ENCODE measurements at regions not wholly inside any gene's neighbourhood (a gene's known extent, or its start where the extent isn't known, plus 50 kb on each side); places are given as distances from the start of the nearest gene placed in this dataset.

GRCh38 chr3:102148598-102149337, 286.0 kb upstream of the ZPLD1 start:
- DNase-seq (no peak), ATAC-seq (replicated peaks in 1 of 2) (no peak)
- peaks cover 23% of the 10 kb centered on the region for H3K4me1 Mint-ChIP-seq (ENCODE audit: low read depth)
- H3K4me3 Mint-ChIP-seq = no peak overlapping the region
- peaks cover 25 to 38% of the 10 kb centered on the region in 2 donors for H3K36me3 Mint-ChIP-seq (ENCODE audit: insufficient read depth in 2 of 2)
- H3K27ac Mint-ChIP-seq = no peak overlapping the region
- H3K27me3 Mint-ChIP-seq (ENCODE audit: low read depth) = no peaks in the 10 kb centered on the region
- H3K9me3 Mint-ChIP-seq = peaks cover 9 to 16% of the 10 kb centered on the region in 2 donors

- Mint-ChIP-seq H3K9me3 (peaks cover 9 to 16% of the 10 kb centered on the region in 2 donors), H3K27ac (no peak overlapping the region), H3K27me3 (ENCODE audit: low read depth) (no peaks in the 10 kb centered on the region), H3K36me3 (ENCODE audit: insufficient read depth in 2 of 2) (peaks cover 25 to 38% of the 10 kb centered on the region in 2 donors), H3K4me1 (ENCODE audit: low read depth) (peaks cover 24% of the 10 kb centered on the region), H3K4me3 (no peak overlapping the region)
- DNase-seq (no peak), ATAC-seq (replicated peaks in 1 of 2) (no peak)
Observed at GRCh38 chr3:102151935-102152334, 282.9 kb upstream of the ZPLD1 start.

DNA sequence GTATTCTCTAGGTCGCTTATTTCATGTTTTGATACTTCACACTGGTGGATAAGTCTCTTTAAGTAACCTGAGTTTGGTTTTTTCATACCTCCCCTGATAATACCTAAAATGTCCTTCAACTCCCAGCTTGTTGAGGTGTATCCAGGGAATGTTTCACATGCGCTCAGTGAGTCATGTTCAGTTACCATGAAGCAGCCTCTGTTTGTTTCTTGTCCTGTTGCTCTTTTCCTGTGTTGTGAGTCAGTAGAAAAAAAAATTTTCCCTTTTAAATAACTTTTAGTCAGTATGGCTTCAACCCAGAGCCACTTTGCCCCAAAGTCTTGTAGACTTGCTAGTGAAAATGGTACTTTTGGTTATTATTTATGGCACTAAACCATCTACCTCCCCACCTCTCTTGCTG, 278.4 kb upstream of the ZPLD1 start:
- ATAC-seq (replicated peaks in 1 of 2) = peak in 1 of 2 donors; percentile 33
- H3K9me3 Mint-ChIP-seq = peaks cover 4 to 11% of the 10 kb centered on the region in 2 donors
- H3K36me3 Mint-ChIP-seq (ENCODE audit: insufficient read depth in 2 of 2) = peaks cover 13 to 17% of the 10 kb centered on the region in 2 donors
- no peak for DNase-seq
- H3K27ac Mint-ChIP-seq = no peak overlapping the region
- no peaks in the 10 kb centered on the region for H3K27me3 Mint-ChIP-seq (ENCODE audit: low read depth)
- H3K4me1 Mint-ChIP-seq (ENCODE audit: low read depth) = peaks cover 35% of the 10 kb centered on the region
- H3K4me3 Mint-ChIP-seq = no peak overlapping the region

GRCh38 chr3:102158080-102158740, 276.6 kb upstream of the ZPLD1 start:
- ATAC-seq (replicated peaks in 1 of 2) = no peak
- peaks cover 43% of the 10 kb centered on the region for H3K4me1 Mint-ChIP-seq (ENCODE audit: low read depth)
- no peak overlapping the region for H3K27ac Mint-ChIP-seq
- DNase-seq = no peak
- peaks cover 0 to 2% of the 10 kb centered on the region in 2 donors for H3K36me3 Mint-ChIP-seq (ENCODE audit: insufficient read depth in 2 of 2)
- no peak overlapping the region for H3K4me3 Mint-ChIP-seq
- no peaks in the 10 kb centered on the region for H3K9me3 Mint-ChIP-seq
- H3K27me3 Mint-ChIP-seq (ENCODE audit: low read depth) = no peaks in the 10 kb centered on the region

- H3K27me3 Mint-ChIP-seq (ENCODE audit: low read depth) = no peaks in the 10 kb centered on the region
- H3K9me3 Mint-ChIP-seq = no peaks in the 10 kb centered on the region
- ATAC-seq (replicated peaks in 1 of 2) = peak in 1 of 2 donors; percentile 11
- peaks cover 1 to 2% of the 10 kb centered on the region in 2 donors for H3K36me3 Mint-ChIP-seq (ENCODE audit: insufficient read depth in 2 of 2)
- H3K4me3 Mint-ChIP-seq = no peak overlapping the region
- H3K27ac Mint-ChIP-seq = peak overlapping the region; percentile 44
- DNase-seq = no peak
- H3K4me1 Mint-ChIP-seq (ENCODE audit: low read depth) = peaks cover 39% of the 10 kb centered on the region
Observed at GRCh38 chr3:102159810-102160451, 274.9 kb upstream of the ZPLD1 start.

- H3K4me3 Mint-ChIP-seq = peak overlapping the region; percentile 45 to 59
- DNase-seq (peak in 1 of 2 donors; percentile 7), ATAC-seq (replicated peaks in 1 of 2) (peak; percentile 65 to 71)
- peaks cover 1 to 2% of the 10 kb centered on the region in 2 donors for H3K36me3 Mint-ChIP-seq (ENCODE audit: insufficient read depth in 2 of 2)
- H3K4me1 Mint-ChIP-seq (ENCODE audit: low read depth) = peaks cover 39% of the 10 kb centered on the region
- no peaks in the 10 kb centered on the region for H3K27me3 Mint-ChIP-seq (ENCODE audit: low read depth)
- no peaks in the 10 kb centered on the region for H3K9me3 Mint-ChIP-seq
- peak overlapping the region; percentile 95 for H3K27ac Mint-ChIP-seq
Observed at GRCh38 chr3:102161384-102162006, 273.3 kb upstream of the ZPLD1 start.

GRCh38 chr3:102162251-102162650, 272.6 kb upstream of the ZPLD1 start:
- ATAC-seq (replicated peaks in 1 of 2) (peak; percentile 91 to 93), DNase-seq (no peak)
- no peaks in the 10 kb centered on the region for H3K27me3 Mint-ChIP-seq (ENCODE audit: low read depth)
- peaks cover 39% of the 10 kb centered on the region for H3K4me1 Mint-ChIP-seq (ENCODE audit: low read depth)
- H3K4me3 Mint-ChIP-seq = peak overlapping the region; percentile 45 to 59
- H3K9me3 Mint-ChIP-seq = no peaks in the 10 kb centered on the region
- peaks cover 1 to 2% of the 10 kb centered on the region in 2 donors for H3K36me3 Mint-ChIP-seq (ENCODE audit: insufficient read depth in 2 of 2)
- peak overlapping the region; percentile 95 for H3K27ac Mint-ChIP-seq

DNA sequence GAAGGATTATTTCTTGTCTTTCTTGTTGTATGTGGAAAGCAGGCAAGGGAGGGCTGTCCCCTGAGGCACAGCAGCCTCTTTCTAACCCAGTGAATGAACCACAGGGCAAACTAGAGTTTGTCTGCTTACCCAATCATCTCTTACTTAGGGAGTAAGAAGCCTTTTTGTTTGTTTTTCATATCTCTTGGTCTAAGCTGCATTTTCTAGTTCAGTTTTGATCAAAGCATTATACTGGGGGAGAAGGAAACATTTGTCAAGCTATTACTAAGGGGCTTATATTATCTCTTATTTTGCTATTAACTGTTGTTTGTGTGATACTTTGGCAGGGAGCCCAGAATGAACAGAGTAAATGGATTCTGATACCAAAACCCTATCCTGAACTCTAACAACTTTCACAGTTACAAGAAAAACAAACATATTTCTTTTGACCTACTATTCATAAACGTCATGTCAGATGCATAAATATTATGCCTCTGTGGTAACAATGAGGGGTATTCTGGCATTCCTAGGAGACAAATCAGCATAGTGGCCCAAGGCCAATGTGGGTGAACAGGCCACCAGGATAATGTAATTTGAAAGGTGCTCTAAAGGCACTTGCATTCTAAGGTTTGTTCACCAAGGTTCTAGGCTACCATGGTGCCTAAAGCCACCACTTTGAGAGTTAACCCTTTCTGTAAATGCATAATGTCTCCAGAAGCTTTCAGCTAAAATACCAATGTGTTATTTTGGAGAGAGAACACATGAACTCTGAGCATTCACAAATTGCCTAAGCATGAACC, 271.6 kb upstream of the ZPLD1 start:
- no peak for DNase-seq
- Mint-ChIP-seq H3K9me3 (no peaks in the 10 kb centered on the region), H3K27ac (no peak overlapping the region), H3K36me3 (ENCODE audit: insufficient read depth in 2 of 2) (peaks cover 1 to 2% of the 10 kb centered on the region in 2 donors), H3K4me3 (peak overlapping the region; percentile 18 to 35), H3K4me1 (ENCODE audit: low read depth) (peaks cover 39% of the 10 kb centered on the region), H3K27me3 (ENCODE audit: low read depth) (no peaks in the 10 kb centered on the region)
- ATAC-seq (replicated peaks in 1 of 2) = peak; percentile 21 to 38

DNA sequence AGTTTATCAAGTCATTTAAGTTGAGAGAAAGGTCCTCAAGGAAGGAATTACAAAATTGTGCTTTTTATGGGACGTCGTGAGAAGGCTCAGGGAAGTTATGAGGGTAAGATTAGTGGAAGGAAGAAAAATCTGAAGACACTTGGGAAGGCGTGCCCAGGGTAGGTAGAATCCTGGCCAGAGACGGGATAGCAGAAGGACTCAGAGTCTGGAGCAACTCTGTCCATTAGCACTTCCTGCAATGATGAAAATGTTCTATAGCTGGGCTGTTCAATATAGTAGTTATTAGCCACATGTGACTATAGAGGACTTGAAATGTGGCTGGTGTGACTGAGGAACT, 271.0 kb upstream of the ZPLD1 start:
- Mint-ChIP-seq H3K36me3 (ENCODE audit: insufficient read depth in 2 of 2) (peaks cover 2 to 4% of the 10 kb centered on the region in 2 donors), H3K27me3 (ENCODE audit: low read depth) (no peaks in the 10 kb centered on the region), H3K9me3 (peaks cover 0 to 2% of the 10 kb centered on the region in 2 donors), H3K27ac (no peak overlapping the region), H3K4me1 (ENCODE audit: low read depth) (peaks cover 40% of the 10 kb centered on the region), H3K4me3 (no peak overlapping the region)
- DNase-seq = no peak
- no peak for ATAC-seq (replicated peaks in 1 of 2)

GRCh38 chr3:102165367-102165766, 269.4 kb upstream of the ZPLD1 start:
- no peak for DNase-seq
- H3K27me3 Mint-ChIP-seq (ENCODE audit: low read depth) = no peaks in the 10 kb centered on the region
- H3K9me3 Mint-ChIP-seq = peaks cover 0 to 2% of the 10 kb centered on the region in 2 donors
- no peak for ATAC-seq (replicated peaks in 1 of 2)
- peaks cover 33% of the 10 kb centered on the region for H3K4me1 Mint-ChIP-seq (ENCODE audit: low read depth)
- no peak overlapping the region for H3K4me3 Mint-ChIP-seq
- H3K36me3 Mint-ChIP-seq (ENCODE audit: insufficient read depth in 2 of 2) = peaks cover 2% of the 10 kb centered on the region in 2 donors
- no peak overlapping the region for H3K27ac Mint-ChIP-seq

GRCh38 chr3:102169915-102170479, 264.8 kb upstream of the ZPLD1 start:
- no peak overlapping the region for H3K27ac Mint-ChIP-seq
- peaks cover 0 to 2% of the 10 kb centered on the region in 2 donors for H3K9me3 Mint-ChIP-seq
- peaks cover 4% of the 10 kb centered on the region for H3K4me1 Mint-ChIP-seq (ENCODE audit: low read depth)
- peaks cover 0 to 2% of the 10 kb centered on the region in 2 donors for H3K36me3 Mint-ChIP-seq (ENCODE audit: insufficient read depth in 2 of 2)
- H3K27me3 Mint-ChIP-seq (ENCODE audit: low read depth) = no peaks in the 10 kb centered on the region
- ATAC-seq (replicated peaks in 1 of 2) = no peak
- no peak for DNase-seq
- no peak overlapping the region for H3K4me3 Mint-ChIP-seq

DNA sequence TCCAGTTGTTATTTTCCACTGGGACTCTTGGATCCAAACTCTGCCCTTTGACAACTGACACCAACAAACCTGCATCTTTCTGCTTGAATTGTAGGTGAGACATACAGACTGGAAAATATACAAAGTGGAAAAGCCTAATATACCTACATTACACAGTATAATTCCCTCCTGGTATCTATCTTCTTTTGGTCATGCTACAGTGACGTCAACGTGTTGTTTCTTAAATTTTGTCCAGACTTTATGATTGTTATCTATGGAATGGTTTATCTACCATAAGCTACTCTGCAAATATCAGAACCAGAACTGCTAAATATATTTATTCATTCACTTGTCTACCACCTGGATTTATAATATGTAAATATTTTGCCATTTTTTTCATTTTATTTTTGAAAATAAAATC, 264.3 kb upstream of the ZPLD1 start:
- H3K9me3 Mint-ChIP-seq = peaks cover 0 to 2% of the 10 kb centered on the region in 2 donors
- no peaks in the 10 kb centered on the region for H3K27me3 Mint-ChIP-seq (ENCODE audit: low read depth)
- ATAC-seq (replicated peaks in 1 of 2) (no peak), DNase-seq (no peak)
- no peak overlapping the region for H3K27ac Mint-ChIP-seq
- peaks cover 4% of the 10 kb centered on the region for H3K4me1 Mint-ChIP-seq (ENCODE audit: low read depth)
- peaks cover 0 to 2% of the 10 kb centered on the region in 2 donors for H3K36me3 Mint-ChIP-seq (ENCODE audit: insufficient read depth in 2 of 2)
- no peak overlapping the region for H3K4me3 Mint-ChIP-seq
